Fibroblast of skin of right quadriceps (primary cell): ENCODE measurements at regions not wholly inside any gene's neighbourhood (a gene's known extent, or its start where the extent isn't known, plus 50 kb on each side); places are given as distances from the start of the nearest gene placed in this dataset.

ENCODE experiments used
- DNase-seq: peaks from one replicate; pipeline ENCODE4 v3.0.0-alpha.2; 2013

DNA sequence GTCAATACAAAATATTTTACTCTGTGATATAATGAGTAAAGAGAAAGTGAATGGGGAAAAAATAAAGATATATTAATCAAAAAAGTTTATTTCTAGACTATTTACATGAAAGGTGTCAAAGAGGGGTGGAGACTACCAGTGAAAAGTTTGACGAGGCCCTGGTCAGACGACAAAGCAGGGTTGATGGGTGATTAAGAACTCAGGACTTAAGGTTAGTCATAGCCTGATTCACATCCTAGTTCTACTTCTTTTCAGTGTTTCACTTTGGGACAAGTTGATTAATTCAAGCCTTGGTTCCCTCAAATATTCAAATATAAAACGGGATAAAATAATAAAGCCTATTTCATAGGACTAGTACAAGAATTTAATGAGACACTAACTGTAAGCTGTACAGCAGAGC, 178.2 kb upstream of the HS3ST5 start:
- no peak for DNase-seq

DNA sequence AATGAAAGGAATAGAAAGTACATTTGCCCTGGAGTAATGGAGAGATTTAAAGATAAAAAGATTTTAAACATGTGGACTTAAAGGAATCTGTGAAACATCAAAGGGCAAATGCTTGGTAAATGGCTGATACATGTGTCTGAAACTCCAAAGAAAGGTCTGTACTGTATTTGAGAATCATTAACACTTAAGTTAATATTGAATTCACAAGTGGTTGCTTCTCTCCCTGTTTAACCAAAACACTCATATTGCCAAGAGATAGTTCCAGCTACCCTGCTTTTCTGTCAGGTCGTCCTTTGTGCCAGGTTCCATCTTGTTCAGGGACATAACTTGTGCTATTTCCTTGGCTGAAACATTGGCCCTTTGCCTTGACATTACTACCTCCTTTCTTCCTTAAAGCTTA, 171.3 kb upstream of the HS3ST5 start:
- no peak for DNase-seq

GRCh38 chr6:114471450-114471849, 128.6 kb upstream of the HS3ST5 start:
- no peak for DNase-seq

GRCh38 chr6:114467931-114468330, 125.1 kb upstream of the HS3ST5 start:
- no peak for DNase-seq

DNA sequence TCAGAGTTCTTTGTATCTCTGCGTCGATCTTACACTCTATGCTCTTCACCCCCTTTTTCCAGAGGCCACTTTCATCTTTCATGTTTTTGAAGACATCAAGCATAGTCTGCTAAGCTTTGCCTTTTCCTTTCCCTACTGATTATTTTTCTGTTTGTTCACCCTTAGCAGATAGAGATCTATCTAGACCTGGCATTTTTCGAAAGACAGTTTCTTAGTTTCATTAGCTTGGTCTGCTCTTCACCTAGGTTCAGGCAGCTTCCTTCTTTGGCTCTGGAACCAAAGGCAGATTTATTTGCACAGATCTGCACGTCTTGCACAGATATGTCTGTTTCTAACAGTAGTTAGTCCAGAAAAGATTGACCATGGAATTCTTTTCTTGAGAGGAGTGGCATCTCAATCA, 122.7 kb upstream of the HS3ST5 start:
- DNase-seq, result no peak

DNA sequence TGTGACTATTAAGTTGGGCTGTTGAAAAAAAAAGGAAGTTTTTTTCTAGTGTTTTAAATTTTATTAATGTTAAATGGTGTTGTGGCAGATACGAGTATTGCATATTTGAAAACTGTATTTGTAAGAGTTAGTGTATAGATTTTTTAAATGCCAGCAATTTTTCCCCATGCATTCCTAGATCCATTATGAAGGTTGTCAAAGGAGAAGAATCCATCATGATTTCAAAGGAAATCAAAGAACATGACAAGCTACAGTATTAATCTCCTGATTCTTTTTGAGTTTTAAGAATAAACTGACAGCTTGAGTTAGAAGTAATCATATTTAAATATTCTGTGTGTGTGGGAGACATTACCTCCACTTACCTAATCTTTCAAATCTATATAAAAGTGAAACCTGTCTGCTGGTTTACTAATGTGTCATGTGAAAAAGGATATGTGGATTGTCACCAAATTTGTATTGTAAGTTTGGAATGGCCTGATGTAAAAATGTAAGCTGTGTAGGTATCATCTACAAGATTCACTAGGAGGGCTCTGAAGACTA, 111.0 kb upstream of the HS3ST5 start:
- DNase-seq, result no peak

GRCh38 chr6:114452785-114453401, 110.1 kb upstream of the HS3ST5 start:
- DNase-seq, result no peak

DNA sequence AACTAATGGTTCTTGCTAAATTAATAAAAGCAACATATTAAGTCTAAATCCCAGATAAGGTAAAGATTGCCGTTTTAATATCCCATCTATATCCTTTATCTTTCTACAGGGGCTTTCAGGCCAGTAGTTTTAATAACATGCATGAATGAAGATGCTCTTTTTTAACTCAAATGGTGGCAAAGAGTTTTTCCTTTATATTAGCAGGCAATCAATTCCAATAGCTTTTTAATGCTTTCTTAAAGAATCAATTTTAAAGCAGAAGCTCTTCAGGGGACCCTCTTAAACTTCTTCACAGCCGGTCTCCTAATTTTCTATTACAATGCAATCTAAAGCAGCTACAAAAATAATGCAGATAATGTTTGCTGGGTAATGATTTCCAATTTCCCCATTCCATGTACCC, 107.8 kb upstream of the HS3ST5 start:
- DNase-seq, result no peak

DNA sequence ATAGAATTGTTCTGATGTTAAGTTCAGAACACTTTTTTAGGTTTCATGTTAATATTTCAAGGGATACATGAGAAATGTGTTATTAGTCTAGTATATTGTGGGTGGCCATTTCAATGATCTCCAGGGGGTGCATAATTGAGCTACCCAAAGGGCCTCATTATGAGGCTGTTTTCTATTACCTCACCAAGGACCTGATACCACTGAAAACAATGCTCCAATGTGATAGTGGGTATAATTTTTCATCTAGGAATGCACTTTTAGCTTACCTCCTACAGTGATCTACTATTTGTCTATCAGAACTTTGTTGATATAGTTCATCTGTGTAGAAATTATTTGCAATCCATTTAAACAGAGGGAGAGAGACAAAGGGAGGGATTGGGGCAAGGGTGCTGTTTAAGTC, 106.8 kb upstream of the HS3ST5 start:
- no peak for DNase-seq

DNA sequence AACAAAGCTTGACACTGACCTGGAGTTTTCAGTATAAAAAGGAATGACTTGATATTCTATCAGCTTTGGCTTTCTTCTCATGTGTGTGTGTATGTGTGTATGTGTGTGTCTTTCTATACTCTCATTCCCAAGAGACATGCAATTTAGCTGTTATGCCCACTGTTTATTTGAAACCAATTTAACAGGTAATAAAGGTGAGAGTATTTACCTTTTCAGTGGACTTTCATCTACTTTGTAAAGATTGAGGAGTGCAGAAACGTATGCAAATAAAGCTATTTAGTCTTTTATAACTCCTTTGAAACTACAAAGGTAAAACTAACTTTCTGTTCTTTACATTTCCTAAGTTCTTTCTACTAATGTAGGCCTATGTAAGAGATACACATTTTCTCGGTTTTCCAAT, 103.5 kb upstream of the HS3ST5 start:
- DNase-seq, result no peak

DNA sequence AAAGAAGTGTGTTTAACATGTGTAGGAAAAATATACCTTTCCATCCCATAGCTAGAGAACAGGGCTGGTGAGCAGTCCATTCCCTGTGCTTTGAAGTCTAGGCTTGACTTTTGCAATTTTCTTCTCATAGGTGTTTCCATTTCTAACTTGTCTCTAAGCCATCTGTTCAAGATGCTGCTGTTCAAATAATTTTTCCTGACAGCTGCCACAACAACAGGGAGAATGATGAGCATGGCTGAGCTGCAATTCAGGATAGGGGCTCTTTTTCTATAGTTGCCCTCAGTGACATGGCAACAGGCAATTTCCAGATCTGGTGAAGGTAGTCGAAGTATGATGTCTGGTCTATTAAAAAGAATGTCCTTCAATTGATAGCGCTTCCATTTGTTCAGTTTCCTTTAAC, 103.0 kb upstream of the HS3ST5 start:
- DNase-seq, result no peak

DNA sequence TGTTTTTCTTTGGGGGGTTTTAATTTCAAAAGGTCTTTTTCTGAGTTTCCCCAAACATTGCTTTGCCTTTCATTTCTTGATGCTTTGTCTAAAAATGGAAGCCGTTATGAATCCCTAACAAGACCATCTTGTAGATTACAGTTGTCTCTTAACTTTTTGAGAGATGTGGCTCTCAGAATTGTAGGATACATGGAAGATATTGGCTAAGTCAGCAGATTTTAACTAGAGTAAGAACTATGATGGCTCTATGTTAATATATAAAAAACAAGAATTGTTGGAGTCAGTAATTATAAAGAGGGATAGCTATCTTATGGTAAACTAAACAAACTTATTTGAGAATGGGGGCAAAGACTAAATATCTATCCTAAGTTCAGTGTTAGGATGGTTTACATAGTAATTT, 96.6 kb upstream of the HS3ST5 start:
- DNase-seq, result no peak

GRCh38 chr6:114437235-114437634, 94.4 kb upstream of the HS3ST5 start:
- DNase-seq, result no peak

GRCh38 chr6:114436691-114437090, 93.9 kb upstream of the HS3ST5 start:
- DNase-seq, result no peak

DNA sequence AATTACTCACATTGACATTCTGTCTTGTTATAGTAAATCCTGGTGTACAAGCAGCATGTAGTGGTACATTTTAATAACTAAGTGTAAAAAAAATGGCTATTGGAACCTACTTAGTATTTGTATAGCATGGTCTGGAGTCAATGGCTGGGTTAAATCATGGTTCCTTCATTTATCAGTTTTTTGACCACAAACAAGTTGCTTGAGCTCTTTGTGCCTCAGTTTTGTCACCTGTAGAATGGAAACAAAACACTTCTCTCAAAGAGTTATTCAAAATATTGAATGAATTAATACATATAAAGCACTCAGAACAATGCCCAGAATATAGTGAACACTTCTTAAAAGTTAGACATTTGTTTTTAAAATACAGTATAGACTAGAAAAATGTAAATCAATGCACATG, 93.2 kb upstream of the HS3ST5 start:
- DNase-seq, result no peak

- DNase-seq, result no peak
These were observed 89.6 kb upstream of the HS3ST5 start for GRCh38 chr6:114432400-114432799.

GRCh38 chr6:114431641-114432040, 88.8 kb upstream of the HS3ST5 start:
- no peak for DNase-seq

DNA sequence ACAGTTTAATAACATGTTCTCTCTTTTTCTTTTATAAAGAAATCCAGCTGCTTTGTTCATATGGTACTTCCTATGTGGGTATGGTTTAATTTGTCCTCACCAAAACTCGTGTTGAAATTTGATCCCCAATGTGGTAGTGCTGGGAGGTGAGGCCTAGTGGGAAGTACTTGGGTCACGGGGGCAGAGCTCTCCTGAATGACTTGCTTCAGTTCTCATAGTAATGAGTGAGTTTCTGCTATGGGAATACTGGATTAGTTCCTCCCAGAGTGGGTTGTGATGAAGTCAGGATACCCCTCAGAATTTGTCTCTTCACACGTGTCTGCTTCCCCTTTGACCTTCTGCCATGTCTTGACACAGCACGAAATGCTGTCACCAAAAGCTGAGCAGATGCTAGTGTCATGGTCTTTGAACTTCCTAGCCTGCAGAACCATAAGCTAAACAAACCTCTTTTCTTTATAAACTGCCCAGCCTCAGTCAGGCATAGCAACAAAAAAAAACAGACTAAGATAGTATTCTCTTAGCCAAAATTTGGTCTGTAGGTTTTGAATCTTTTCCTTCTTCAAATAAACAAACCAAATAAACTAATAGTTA, 87.8 kb upstream of the HS3ST5 start:
- DNase-seq, result no peak

DNA sequence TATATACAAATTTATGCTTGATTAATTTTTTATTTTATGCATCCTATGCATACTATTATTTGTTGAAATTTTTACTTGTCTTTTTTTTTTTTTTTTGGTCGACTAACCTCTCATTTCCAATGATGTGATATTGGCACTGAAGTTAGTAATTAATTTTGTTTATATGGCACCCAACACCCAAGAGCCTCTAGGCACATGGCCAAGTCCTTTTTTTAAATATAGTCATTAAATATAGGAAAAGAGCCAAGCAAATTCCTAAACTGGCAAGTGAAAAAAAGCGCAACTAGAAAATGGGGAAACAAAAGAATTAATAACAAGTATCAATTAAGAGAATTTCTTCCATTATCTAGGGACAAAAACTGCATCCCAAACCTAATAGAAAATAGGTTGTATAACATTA, 85.5 kb upstream of the HS3ST5 start:
- DNase-seq, result no peak

GRCh38 chr6:114421199-114421598, 78.4 kb upstream of the HS3ST5 start:
- no peak for DNase-seq

DNA sequence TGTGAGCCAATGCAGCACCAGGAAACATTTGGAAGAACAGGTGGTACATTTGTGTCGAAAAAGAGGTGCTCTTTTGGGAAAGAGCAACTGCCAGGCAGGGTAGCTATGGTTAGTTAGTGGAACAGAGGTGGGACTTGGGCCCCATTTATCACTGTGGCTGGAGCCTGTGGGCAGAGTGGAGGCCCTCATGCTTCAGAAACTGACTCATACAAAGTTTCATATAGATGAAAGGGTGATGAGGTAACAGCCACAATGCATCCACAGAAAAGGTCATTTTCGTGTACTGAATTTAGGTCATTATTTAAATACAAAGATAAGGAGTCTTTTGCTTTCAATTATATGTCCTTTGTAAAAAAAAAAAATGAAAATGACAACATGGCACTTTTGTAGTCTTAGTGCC, 76.4 kb upstream of the HS3ST5 start:
- no peak for DNase-seq

DNA sequence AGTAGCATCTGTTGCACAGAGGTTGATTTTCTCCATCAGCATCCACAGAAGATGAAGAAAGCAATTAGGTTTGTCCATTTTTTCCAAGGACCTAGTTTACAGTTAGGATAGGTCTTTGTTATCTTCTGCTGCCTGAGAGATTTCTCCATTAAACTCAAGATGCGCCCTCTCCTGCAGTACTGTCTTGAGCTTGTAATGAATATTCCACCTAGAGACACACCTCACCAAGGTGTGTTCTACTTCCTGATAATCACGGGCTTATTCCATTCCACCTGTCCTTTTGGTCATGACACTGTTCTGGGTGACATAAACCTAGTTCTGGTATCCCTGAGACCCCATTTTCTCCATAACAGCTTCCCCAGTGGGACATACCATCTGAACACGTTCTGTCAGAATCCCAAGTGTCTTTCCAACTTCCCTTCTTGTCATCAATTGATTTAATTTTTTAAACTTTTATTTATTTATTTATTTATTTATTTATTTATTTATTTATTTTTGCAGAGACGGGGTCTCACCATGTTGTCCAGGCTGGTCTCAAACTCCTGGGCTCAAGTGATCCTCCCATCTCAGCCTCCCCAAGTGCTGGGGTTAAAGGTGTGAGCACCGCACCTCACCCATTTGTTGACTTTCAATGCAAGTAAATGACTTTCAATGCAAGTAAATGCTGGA, 75.6 kb upstream of the HS3ST5 start:
- DNase-seq, result no peak

- no peak for DNase-seq
These were observed 64.7 kb upstream of the HS3ST5 start for GRCh38 chr6:114407426-114408035.

- DNase-seq, result no peak
These were observed 61.6 kb upstream of the HS3ST5 start for GRCh38 chr6:114404339-114404955.
